GM12878 (cell line): ENCODE measurements at regions not wholly inside any gene's neighbourhood (a gene's known extent, or its start where the extent isn't known, plus 50 kb on each side); places are given as distances from the start of the nearest gene placed in this dataset.

Experiments used
- ATAC-seq: fragments of 200-7000 bp; cut with Tn5 transposase; 3 replicates; pipeline ENCODE4 v1.9.1; 2020; ENCODE audit warnings: mild to moderate bottlenecking, moderate library complexity
- BruUV-seq: library from RNA; stranded (reverse); fragments of 400-500 nt; replicated peaks from 2 replicates; lab custom pipeline; 2021; lab: Mats Ljungman, UMichigan
- CTCF ChIA-PET: fragments of 300-600 bp; sonication (Branson Sonifier 250); formaldehyde crosslinking; extraction: SDS; loops from one replicate; lab custom pipeline; 2021; ENCODE audit warnings: inconsistent platforms; lab: Yijun Ruan, JAX
- POLR2A ChIA-PET: fragments of 350-600 bp; formaldehyde crosslinking; extraction: SDS; loops from one replicate; lab custom pipeline; 2021; ENCODE audit warnings: inconsistent platforms; lab: Charles Lee
- RAD21 ChIA-PET: fragments of 300-600 bp; sonication (Branson Sonifier 250); formaldehyde crosslinking; loops from one replicate; lab custom pipeline; 2023; ENCODE audit warnings: antibody characterized with exemption; ENCODE audit not compliant: unreplicated experiment; lab: Charles Lee
- SMC1A ChIA-PET: fragments of 300-600 bp; sonication (Branson Sonifier 250); formaldehyde crosslinking; loops from one replicate; lab custom pipeline; 2023; ENCODE audit not compliant: unreplicated experiment, uncharacterized antibody; lab: Charles Lee
- DNase-seq: peaks from one replicate; pipeline ENCODE4 v3.0.0-alpha.2; 2011; ENCODE audit warnings: low read depth, low spot score
- FAIRE-seq: peaks from 3 replicates; lab custom pipeline; 2011; peaks lifted over from hg19 to GRCh38; lab: Jason Lieb, UNC
- H2AFZ ChIP-seq: 2 replicates; pipeline ENCODE4 v1.6.0; 2011; ENCODE audit warnings: low read depth, low read length, control low read depth; ENCODE audit not compliant: control insufficient read depth
- H3K27ac ChIP-seq: 2 replicates; pipeline ENCODE4 v1.5.1; 2011; ENCODE audit warnings: control low read depth; ENCODE audit not compliant: control insufficient read depth, insufficient read depth
- H3K27me3 ChIP-seq, 2 experiments: replicated peaks in 1 of 2; 2 replicates each; pipeline versions ENCODE4 v1.6.0 to v1.6.1; 2011; ENCODE audit warnings: low read length in 1 of 2; ENCODE audit not compliant: control insufficient read depth in 2 of 2, insufficient read depth in 2 of 2
- H3K36me3 ChIP-seq, 2 experiments: 2 replicates each; pipeline ENCODE4 v1.5.1; 2011; ENCODE audit warnings: low read length in 1 of 2; ENCODE audit not compliant: control insufficient read depth in 2 of 2, insufficient read depth in 2 of 2
- H3K4me1 ChIP-seq: 2 replicates; pipeline ENCODE4 v1.6.1; 2011; ENCODE audit warnings: mild to moderate bottlenecking, low read length, moderate library complexity, mixed read lengths; ENCODE audit not compliant: control insufficient read depth, insufficient read depth
- H3K4me2 ChIP-seq: 2 replicates; pipeline ENCODE4 v1.6.0; 2011; ENCODE audit warnings: control low read depth; ENCODE audit not compliant: control insufficient read depth, insufficient read depth
- H3K4me3 ChIP-seq: fragments of 200-600 bp; sonication (generic); 2 replicates; pipeline ENCODE4 v1.5.1; 2016
- H3K79me2 ChIP-seq: 2 replicates; pipeline ENCODE4 v1.6.0; 2011; ENCODE audit warnings: low read length; ENCODE audit not compliant: control insufficient read depth, insufficient read depth
- H3K9ac ChIP-seq: 2 replicates; pipeline ENCODE4 v1.8.0; 2011; ENCODE audit warnings: low read length, control low read depth, mixed read lengths; ENCODE audit not compliant: control insufficient read depth, insufficient read depth
- H3K9me3 ChIP-seq: replicated peaks from 3 replicates; pipeline ENCODE4 v1.5.1; 2011; ENCODE audit warnings: mild to moderate bottlenecking, low read length; ENCODE audit not compliant: control insufficient read depth, insufficient read depth
- H4K20me1 ChIP-seq: 2 replicates; pipeline ENCODE4 v1.6.0; 2011; ENCODE audit not compliant: control insufficient read depth, insufficient read depth
- BACH1 ChIP-seq: fragments of 450-650 bp; IDR thresholded peaks from 2 replicates; pipeline ENCODE4 v1.6.1; 2017; ENCODE audit warnings: mild to moderate bottlenecking, borderline replicate concordance
- BHLHE40 ChIP-seq, 2 experiments: fragments of 450-650 bp in 1 of 2; IDR thresholded peaks; 2 replicates each; pipeline ENCODE4 v1.6.1; 2011 to 2017; ENCODE audit warnings: low read depth in 2 of 2, borderline replicate concordance in 1 of 2, improper control_type of control experiment in 1 of 2, low read length in 1 of 2, mild to moderate bottlenecking in 1 of 2
- BRCA1 ChIP-seq: IDR thresholded peaks from 2 replicates; pipeline ENCODE4 v1.6.1; 2011; ENCODE audit warnings: low read depth, low read length, improper control_type of control experiment
- E4F1 ChIP-seq: fragments of 450-650 bp; IDR thresholded peaks from 2 replicates; pipeline ENCODE4 v1.6.1; 2018; ENCODE audit warnings: borderline replicate concordance, mild to moderate bottlenecking; ENCODE audit not compliant: partially characterized antibody
- FOXM1 ChIP-seq: IDR thresholded peaks from 2 replicates; pipeline ENCODE4 v1.6.1; 2012; ENCODE audit warnings: low read depth, mild to moderate bottlenecking, inconsistent platforms, low read length, moderate library complexity
- HCFC1 ChIP-seq: fragments of 150-350 bp; IDR thresholded peaks from 2 replicates; pipeline ENCODE4 v1.6.1; 2014; ENCODE audit warnings: low read length
- MEF2A ChIP-seq: IDR thresholded peaks from 2 replicates; pipeline ENCODE4 v1.6.1; 2011; ENCODE audit warnings: low read depth, mild to moderate bottlenecking, low read length, moderate library complexity; ENCODE audit not compliant: insufficient read depth
- NKRF ChIP-seq: fragments of 450-650 bp; conservative IDR thresholded peaks from 2 replicates; pipeline ENCODE4 v1.6.1; 2017; ENCODE audit warnings: mild to moderate bottlenecking, moderate library complexity
- PKNOX1 ChIP-seq: fragments of 450-650 bp; IDR thresholded peaks from 2 replicates; pipeline ENCODE4 v1.6.1; 2016; ENCODE audit warnings: mild to moderate bottlenecking
- POLR2A ChIP-seq: IDR thresholded peaks from 2 replicates; pipeline ENCODE4 v1.6.1; 2011; ENCODE audit warnings: low read depth, mild to moderate bottlenecking, low read length
- RCOR1 ChIP-seq: conservative IDR thresholded peaks from 2 replicates; pipeline ENCODE4 v1.6.1; 2012; ENCODE audit warnings: low read depth, low read length, improper control_type of control experiment
- SIX5 ChIP-seq: IDR thresholded peaks from 2 replicates; pipeline ENCODE4 v1.6.1; 2011; ENCODE audit warnings: mild to moderate bottlenecking, low read depth, low read length, moderate library complexity; ENCODE audit not compliant: severe bottlenecking
- WGBS: methylation state at CpG from one replicate; pipeline ENCODE4 v1.1.6; 2016; ENCODE audit warnings: low lambda C conversion rate; ENCODE audit not compliant: insufficient replicate concordance, insufficient coverage; ENCODE audit errors: missing lambda C conversion rate; 5-methylcytosine and 5-hydroxymethylcytosine counted together
- in situ Hi-C: fragments of 300-500 bp; cut with MboI; formaldehyde crosslinking; loops from 9 replicates; pipeline ENCODE4 v1.14.3; 2018; ENCODE audit warnings: mixed read lengths
- intact Hi-C: fragments of 100-400 bp; cut with micrococcal nuclease; formaldehyde crosslinking; loops from one replicate; pipeline ENCODE4 v1.14.2; 2022; ENCODE audit not compliant: unreplicated experiment

- Histone ChIP-seq H3K9ac (no peak overlapping the region), H3K4me1 (no peaks in the 10 kb centered on the region), H3K27ac (no peak overlapping the region), H3K36me3 (no peaks in the 10 kb centered on the region), H4K20me1 (no peaks in the 10 kb centered on the region), H3K9me3 (no peaks in the 10 kb centered on the region; the same call in 2 of the 3 replicates), H3K79me2 (no peaks in the 10 kb centered on the region), H3K4me2 (no peak overlapping the region), H3K27me3 (no peaks in the 10 kb centered on the region), H2AFZ (no peak overlapping the region), H3K4me3 (no peak overlapping the region)
- ChIA-PET SMC1A (no interaction called here), RAD21 (no interaction called here), CTCF (no interaction called here), POLR2A (no interaction called here)
- FAIRE-seq (no peak), ATAC-seq (no peak), DNase-seq (no peak)
- in situ Hi-C loops (no loop called here), intact Hi-C loops (no loop called here)
- no TSS peak for BruUV-seq
- WGBS: 77% methylated on average over 4 of the region's 4 CpGs
- TF ChIP-seq POLR2A (no peak), RCOR1 (no peak), FOXM1 (no peak), BACH1 (no peak), HCFC1 (no peak), BHLHE40 (IDR thresholded peaks at IDR 0.05; ENCODE audit: borderline replicate concordance in 1 of 2, low read depth in 2 of 2, low read length in 1 of 2) (no peak), PKNOX1 (no peak), SIX5 (no peak)
Measured at GRCh38 chr4:141530627-141531026, 105.8 kb upstream of the IL15 start.

- FAIRE-seq: no peak
- Histone ChIP-seq H2AFZ (no peak overlapping the region), H3K9ac (no peak overlapping the region), H3K4me2 (no peak overlapping the region), H3K27me3 (no peaks in the 10 kb centered on the region), H3K4me3 (no peak overlapping the region), H3K27ac (no peak overlapping the region), H3K4me1 (no peaks in the 10 kb centered on the region), H3K9me3 (no peaks in the 10 kb centered on the region; the same call in 2 of the 3 replicates), H4K20me1 (no peaks in the 10 kb centered on the region), H3K79me2 (no peaks in the 10 kb centered on the region), H3K36me3 (no peaks in the 10 kb centered on the region)
- no peak for DNase-seq
- in situ Hi-C loops: no loop called here
- no peak for ATAC-seq
- POLR2A ChIA-PET: no interaction called here
- intact Hi-C loops: no loop called here
- CTCF ChIA-PET: no interaction called here
- RAD21 ChIA-PET: no interaction called here
- WGBS: 21% methylated on average over 2 of the region's 2 CpGs
- no TSS peak for BruUV-seq
- SMC1A ChIA-PET: no interaction called here
- TF ChIP-seq E4F1 (no peak), MEF2A (no peak), BRCA1 (no peak), BACH1 (no peak), NKRF (no peak)
Measured at GRCh38 chr4:141534985-141535384, 101.4 kb upstream of the IL15 start.
